OCI-LY1 (cell line): ENCODE measurements at regions not wholly inside any gene's neighbourhood (a gene's known extent, or its start where the extent isn't known, plus 50 kb on each side); places are given as distances from the start of the nearest gene placed in this dataset.

Source experiments
- H2AFZ ChIP-seq: fragments of 200-600 bp; sonication (generic), shearing (Covaris generic); 2 replicates; pipeline ENCODE4 v1.6.0; 2014; ENCODE audit warnings: antibody characterized with exemption, mild to moderate bottlenecking, low read length
- H3F3A ChIP-seq: fragments of 200-600 bp; sonication (generic), shearing (Covaris generic); 2 replicates; pipeline ENCODE4 v1.6.0; 2014; ENCODE audit warnings: mild to moderate bottlenecking, antibody characterized with exemption, low read length, moderate library complexity; ENCODE audit not compliant: insufficient read depth
- H3K27ac ChIP-seq: fragments of 200-600 bp; sonication (generic); 2 replicates; pipeline ENCODE4 v1.5.1; 2014; ENCODE audit warnings: low read length, mixed run types, mild to moderate bottlenecking, low read depth; ENCODE audit not compliant: poor library complexity, severe bottlenecking
- H3K27me3 ChIP-seq: fragments of 200-600 bp; sonication (generic); 2 replicates; pipeline ENCODE4 v1.6.0; 2014; ENCODE audit warnings: antibody characterized with exemption, mild to moderate bottlenecking, low read length, moderate library complexity; ENCODE audit not compliant: insufficient read depth
- H3K36me3 ChIP-seq: fragments of 200-600 bp; sonication (generic); 2 replicates; pipeline ENCODE4 v1.6.1; 2014; ENCODE audit warnings: mild to moderate bottlenecking, antibody characterized with exemption, low read length, moderate library complexity, mixed read lengths; ENCODE audit not compliant: insufficient read depth
- H3K4me1 ChIP-seq: fragments of 200-600 bp; sonication (generic); 2 replicates; pipeline ENCODE4 v1.5.1; 2014; ENCODE audit warnings: mild to moderate bottlenecking, low read length, moderate library complexity; ENCODE audit not compliant: insufficient read depth, severe bottlenecking
- H3K4me2 ChIP-seq: fragments of 200-600 bp; sonication (generic), shearing (Covaris generic); 2 replicates; pipeline ENCODE4 v1.6.1; 2014; ENCODE audit warnings: low read length
- H3K4me3 ChIP-seq: fragments of 200-600 bp; sonication (generic); 2 replicates; pipeline ENCODE4 v1.5.1; 2014; ENCODE audit warnings: low read length, low read depth, mild to moderate bottlenecking, mixed read lengths; ENCODE audit not compliant: poor library complexity, severe bottlenecking
- H3K79me2 ChIP-seq: fragments of 200-600 bp; shearing (Covaris generic); 2 replicates; pipeline ENCODE4 v1.6.1; 2016; ENCODE audit warnings: mixed run types, low read length, mixed read lengths; ENCODE audit not compliant: insufficient read depth
- H3K9ac ChIP-seq: fragments of 200-600 bp; sonication (generic), shearing (Covaris generic); 2 replicates; pipeline ENCODE4 v1.6.1; 2014; ENCODE audit warnings: mild to moderate bottlenecking, low read length, mixed read lengths
- H3K9me2 ChIP-seq: fragments of 200-600 bp; sonication (generic), shearing (Covaris generic); 2 replicates; pipeline ENCODE4 v1.6.1; 2014; ENCODE audit warnings: low read depth, mild to moderate bottlenecking, low read length, mixed read lengths
- H3K9me3 ChIP-seq: fragments of 200-600 bp; shearing (Covaris generic); 2 replicates; pipeline ENCODE4 v1.6.1; 2014; ENCODE audit warnings: low read length, mixed read lengths
- H4K20me1 ChIP-seq: fragments of 200-600 bp; sonication (generic), shearing (Covaris generic); 2 replicates; pipeline ENCODE4 v1.6.0; 2016; ENCODE audit warnings: mild to moderate bottlenecking, low read length; ENCODE audit not compliant: insufficient read depth
- CTCF ChIP-seq: fragments of 200-600 bp; sonication (generic), shearing (Covaris generic); IDR thresholded peaks from 2 replicates; pipeline ENCODE4 v1.5.1; 2017; ENCODE audit warnings: mild to moderate bottlenecking, antibody characterized with exemption, low read length, moderate library complexity, mixed read lengths
- EZH2 ChIP-seq: fragments of 200-600 bp; sonication (generic), shearing (Covaris generic); IDR thresholded peaks from 2 replicates; pipeline ENCODE4 v1.8.0; 2017; ENCODE audit warnings: borderline replicate concordance, mixed run types, mild to moderate bottlenecking, antibody characterized with exemption, low read length, moderate library complexity, mixed read lengths

GRCh38 chr12:60832290-60832689, 1236.5 kb downstream of the SLC16A7 start:
- H2AFZ ChIP-seq, result no peak overlapping the region
- H4K20me1 ChIP-seq, result no peaks in the 10 kb centered on the region
- no peaks in the 10 kb centered on the region for H3K27me3 ChIP-seq
- no peaks in the 10 kb centered on the region for H3K9me3 ChIP-seq
- no peak overlapping the region for H3K27ac ChIP-seq
- no peak for TF ChIP-seq EZH2
- no peak for TF ChIP-seq CTCF
- H3K4me1 ChIP-seq, result no peaks in the 10 kb centered on the region
- no peaks in the 10 kb centered on the region for H3K9me2 ChIP-seq
- H3F3A ChIP-seq, result no peaks in the 10 kb centered on the region
- no peak overlapping the region for H3K9ac ChIP-seq
- no peak overlapping the region for H3K4me2 ChIP-seq
- H3K4me3 ChIP-seq, result no peak overlapping the region
- H3K36me3 ChIP-seq, result no peaks in the 10 kb centered on the region
- H3K79me2 ChIP-seq, result no peaks in the 10 kb centered on the region

- Histone ChIP-seq H4K20me1 (no peaks in the 10 kb centered on the region), H3K79me2 (no peaks in the 10 kb centered on the region), H3K4me1 (no peaks in the 10 kb centered on the region), H3K9me3 (no peaks in the 10 kb centered on the region), H3K9ac (no peak overlapping the region), H3K4me3 (no peak overlapping the region), H3F3A (no peaks in the 10 kb centered on the region), H3K36me3 (no peaks in the 10 kb centered on the region), H2AFZ (no peak overlapping the region), H3K27me3 (no peaks in the 10 kb centered on the region), H3K27ac (no peak overlapping the region), H3K4me2 (no peak overlapping the region), H3K9me2 (no peaks in the 10 kb centered on the region)
- TF ChIP-seq EZH2 (no peak), CTCF (no peak)
Observed at GRCh38 chr12:60834372-60834771, 1238.5 kb downstream of the SLC16A7 start.

- H2AFZ ChIP-seq, result no peak overlapping the region
- no peaks in the 10 kb centered on the region for H3K79me2 ChIP-seq
Observed at GRCh38 chr12:60834806-60835205, 1239.0 kb downstream of the SLC16A7 start.

More at GRCh38 chr12:60834806-60835205, 1239.0 kb downstream of the SLC16A7 start:
- Histone ChIP-seq H3K27ac (no peak overlapping the region), H3K9ac (no peak overlapping the region), H3K4me1 (no peaks in the 10 kb centered on the region), H3K9me2 (no peaks in the 10 kb centered on the region), H3K4me3 (no peak overlapping the region), H3K36me3 (no peaks in the 10 kb centered on the region), H3K27me3 (no peaks in the 10 kb centered on the region), H3K9me3 (no peaks in the 10 kb centered on the region), H4K20me1 (no peaks in the 10 kb centered on the region), H3K4me2 (no peak overlapping the region), H3F3A (no peaks in the 10 kb centered on the region)
- TF ChIP-seq CTCF (no peak), EZH2 (no peak)
